ENCODE measurements at regions not wholly inside any gene's neighbourhood (a gene's known extent, or its start where the extent isn't known, plus 50 kb on each side); places are given as distances from the start of the nearest gene placed in this dataset.

- DNase-seq, result no peak
Observed at GRCh38 chr1:112319371-112320040, 76.5 kb upstream of the CTTNBP2NL start.

GRCh38 chr1:112320058-112320457, 76.0 kb upstream of the CTTNBP2NL start:
- no peak for DNase-seq

- no peak for DNase-seq
Observed at GRCh38 chr1:112322018-112322417, 74.0 kb upstream of the CTTNBP2NL start.

- no peak for DNase-seq
Observed at GRCh38 chr1:112322983-112323678, 72.9 kb upstream of the CTTNBP2NL start.

- DNase-seq, result no peak
Observed at GRCh38 chr1:112325504-112325903, 70.5 kb upstream of the CTTNBP2NL start.

GRCh38 chr1:112328600-112328999, 67.4 kb upstream of the CTTNBP2NL start:
- DNase-seq, result no peak

GRCh38 chr1:112332176-112333150, 63.6 kb upstream of the CTTNBP2NL start:
- no peak for DNase-seq

GRCh38 chr1:112335351-112335750, 60.7 kb upstream of the CTTNBP2NL start:
- DNase-seq, result peak; percentile 29

- DNase-seq, result peak; percentile 39
Observed at GRCh38 chr1:112337028-112337531, 58.9 kb upstream of the CTTNBP2NL start.

GRCh38 chr1:112341986-112342385, 54.0 kb upstream of the CTTNBP2NL start:
- no peak for DNase-seq

GRCh38 chr1:112342558-112342957, 53.5 kb upstream of the CTTNBP2NL start:
- DNase-seq, result no peak

GRCh38 chr1:112344754-112345423, 51.1 kb upstream of the CTTNBP2NL start:
- no peak for DNase-seq
